SK-N-SH (cell line): ENCODE measurements at regions not wholly inside any gene's neighbourhood (a gene's known extent, or its start where the extent isn't known, plus 50 kb on each side); places are given as distances from the start of the nearest gene placed in this dataset.

Experiments
- EZH2phosphoT487 ChIP-seq: fragments of 200-600 bp; sonication (generic); IDR thresholded peaks from 2 replicates; pipeline ENCODE4 v1.6.1; 2017; ENCODE audit warnings: low read depth, mixed run types, mild to moderate bottlenecking, antibody characterized with exemption, moderate library complexity, borderline replicate concordance
- JUND ChIP-seq: IDR thresholded peaks from 2 replicates; pipeline ENCODE4 v1.4.0; 2012
- MXI1 ChIP-seq: IDR thresholded peaks from 2 replicates; pipeline ENCODE4 v1.6.1; 2012; ENCODE audit warnings: mild to moderate bottlenecking, low read depth, low read length, improper control_type of control experiment
- NRF1 ChIP-seq: IDR thresholded peaks from 2 replicates; pipeline ENCODE4 v1.6.1; 2012; ENCODE audit warnings: low read depth, mild to moderate bottlenecking, low read length
- POLR2AphosphoS5 ChIP-seq: IDR thresholded peaks from 2 replicates; pipeline ENCODE4 v1.6.1; 2012; ENCODE audit warnings: low read depth, low read length
- RFX5 ChIP-seq: IDR thresholded peaks from 2 replicates; pipeline ENCODE4 v1.6.1; 2012; ENCODE audit warnings: mild to moderate bottlenecking, improper control_type of control experiment, low read length
- TEAD4 ChIP-seq: IDR thresholded peaks from 2 replicates; pipeline ENCODE4 v1.4.0; 2012; ENCODE audit warnings: mild to moderate bottlenecking, borderline replicate concordance; ENCODE audit not compliant: insufficient read depth
- TF ChIP-seq, protein P1 (sequence below): fragments of 200-600 bp; sonication (generic); IDR thresholded peaks from 2 replicates; pipeline ENCODE4 v1.6.1; 2017; ENCODE audit warnings: antibody characterized with exemption, mild to moderate bottlenecking, moderate library complexity
- TF ChIP-seq, protein P2 (sequence below): IDR thresholded peaks from 2 replicates; pipeline ENCODE4 v1.4.0; 2012; ENCODE audit warnings: low read depth, borderline replicate concordance
- TF ChIP-seq, protein P3 (sequence below): IDR thresholded peaks from 2 replicates; pipeline ENCODE4 v1.6.1; 2012; ENCODE audit warnings: mild to moderate bottlenecking, low read depth, low read length, moderate library complexity

DNA sequence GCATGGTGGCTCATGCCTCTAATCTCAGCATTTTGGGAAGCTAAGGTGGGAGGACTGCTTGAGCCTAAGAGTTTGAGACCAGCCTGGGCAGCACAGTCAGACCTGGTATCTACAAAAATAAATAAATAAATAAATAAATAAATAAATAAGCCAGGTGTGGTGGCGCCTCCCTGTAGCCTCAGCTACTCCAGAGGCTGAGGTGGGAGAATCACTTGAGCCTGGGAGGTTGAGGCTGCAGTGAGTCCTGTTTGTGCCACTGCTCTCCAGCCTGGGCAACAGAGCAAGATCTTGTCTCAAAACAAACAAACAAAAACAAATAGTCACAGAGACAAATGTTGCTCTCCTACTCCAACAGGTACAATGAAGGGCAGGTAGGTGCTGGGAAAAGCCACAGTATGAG lies 242.4 kb upstream of the POU3F1 start:
- TF ChIP-seq, protein P1, sequence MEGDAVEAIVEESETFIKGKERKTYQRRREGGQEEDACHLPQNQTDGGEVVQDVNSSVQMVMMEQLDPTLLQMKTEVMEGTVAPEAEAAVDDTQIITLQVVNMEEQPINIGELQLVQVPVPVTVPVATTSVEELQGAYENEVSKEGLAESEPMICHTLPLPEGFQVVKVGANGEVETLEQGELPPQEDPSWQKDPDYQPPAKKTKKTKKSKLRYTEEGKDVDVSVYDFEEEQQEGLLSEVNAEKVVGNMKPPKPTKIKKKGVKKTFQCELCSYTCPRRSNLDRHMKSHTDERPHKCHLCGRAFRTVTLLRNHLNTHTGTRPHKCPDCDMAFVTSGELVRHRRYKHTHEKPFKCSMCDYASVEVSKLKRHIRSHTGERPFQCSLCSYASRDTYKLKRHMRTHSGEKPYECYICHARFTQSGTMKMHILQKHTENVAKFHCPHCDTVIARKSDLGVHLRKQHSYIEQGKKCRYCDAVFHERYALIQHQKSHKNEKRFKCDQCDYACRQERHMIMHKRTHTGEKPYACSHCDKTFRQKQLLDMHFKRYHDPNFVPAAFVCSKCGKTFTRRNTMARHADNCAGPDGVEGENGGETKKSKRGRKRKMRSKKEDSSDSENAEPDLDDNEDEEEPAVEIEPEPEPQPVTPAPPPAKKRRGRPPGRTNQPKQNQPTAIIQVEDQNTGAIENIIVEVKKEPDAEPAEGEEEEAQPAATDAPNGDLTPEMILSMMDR, result no peak
- TF ChIP-seq POLR2AphosphoS5, result no peak
- TF ChIP-seq, protein P2, sequence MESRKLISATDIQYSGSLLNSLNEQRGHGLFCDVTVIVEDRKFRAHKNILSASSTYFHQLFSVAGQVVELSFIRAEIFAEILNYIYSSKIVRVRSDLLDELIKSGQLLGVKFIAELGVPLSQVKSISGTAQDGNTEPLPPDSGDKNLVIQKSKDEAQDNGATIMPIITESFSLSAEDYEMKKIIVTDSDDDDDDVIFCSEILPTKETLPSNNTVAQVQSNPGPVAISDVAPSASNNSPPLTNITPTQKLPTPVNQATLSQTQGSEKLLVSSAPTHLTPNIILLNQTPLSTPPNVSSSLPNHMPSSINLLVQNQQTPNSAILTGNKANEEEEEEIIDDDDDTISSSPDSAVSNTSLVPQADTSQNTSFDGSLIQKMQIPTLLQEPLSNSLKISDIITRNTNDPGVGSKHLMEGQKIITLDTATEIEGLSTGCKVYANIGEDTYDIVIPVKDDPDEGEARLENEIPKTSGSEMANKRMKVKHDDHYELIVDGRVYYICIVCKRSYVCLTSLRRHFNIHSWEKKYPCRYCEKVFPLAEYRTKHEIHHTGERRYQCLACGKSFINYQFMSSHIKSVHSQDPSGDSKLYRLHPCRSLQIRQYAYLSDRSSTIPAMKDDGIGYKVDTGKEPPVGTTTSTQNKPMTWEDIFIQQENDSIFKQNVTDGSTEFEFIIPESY, result no peak
- TF ChIP-seq EZH2phosphoT487, result no peak
- TF ChIP-seq RFX5, result no peak
- no peak for TF ChIP-seq MXI1
- TF ChIP-seq JUND, result no peak
- TF ChIP-seq TEAD4, result no peak
- no peak for TF ChIP-seq NRF1
- TF ChIP-seq, protein P3, sequence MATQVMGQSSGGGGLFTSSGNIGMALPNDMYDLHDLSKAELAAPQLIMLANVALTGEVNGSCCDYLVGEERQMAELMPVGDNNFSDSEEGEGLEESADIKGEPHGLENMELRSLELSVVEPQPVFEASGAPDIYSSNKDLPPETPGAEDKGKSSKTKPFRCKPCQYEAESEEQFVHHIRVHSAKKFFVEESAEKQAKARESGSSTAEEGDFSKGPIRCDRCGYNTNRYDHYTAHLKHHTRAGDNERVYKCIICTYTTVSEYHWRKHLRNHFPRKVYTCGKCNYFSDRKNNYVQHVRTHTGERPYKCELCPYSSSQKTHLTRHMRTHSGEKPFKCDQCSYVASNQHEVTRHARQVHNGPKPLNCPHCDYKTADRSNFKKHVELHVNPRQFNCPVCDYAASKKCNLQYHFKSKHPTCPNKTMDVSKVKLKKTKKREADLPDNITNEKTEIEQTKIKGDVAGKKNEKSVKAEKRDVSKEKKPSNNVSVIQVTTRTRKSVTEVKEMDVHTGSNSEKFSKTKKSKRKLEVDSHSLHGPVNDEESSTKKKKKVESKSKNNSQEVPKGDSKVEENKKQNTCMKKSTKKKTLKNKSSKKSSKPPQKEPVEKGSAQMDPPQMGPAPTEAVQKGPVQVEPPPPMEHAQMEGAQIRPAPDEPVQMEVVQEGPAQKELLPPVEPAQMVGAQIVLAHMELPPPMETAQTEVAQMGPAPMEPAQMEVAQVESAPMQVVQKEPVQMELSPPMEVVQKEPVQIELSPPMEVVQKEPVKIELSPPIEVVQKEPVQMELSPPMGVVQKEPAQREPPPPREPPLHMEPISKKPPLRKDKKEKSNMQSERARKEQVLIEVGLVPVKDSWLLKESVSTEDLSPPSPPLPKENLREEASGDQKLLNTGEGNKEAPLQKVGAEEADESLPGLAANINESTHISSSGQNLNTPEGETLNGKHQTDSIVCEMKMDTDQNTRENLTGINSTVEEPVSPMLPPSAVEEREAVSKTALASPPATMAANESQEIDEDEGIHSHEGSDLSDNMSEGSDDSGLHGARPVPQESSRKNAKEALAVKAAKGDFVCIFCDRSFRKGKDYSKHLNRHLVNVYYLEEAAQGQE, result no peak
